Fibroblast of mammary gland (primary cell): ENCODE measurements at regions not wholly inside any gene's neighbourhood (a gene's known extent, or its start where the extent isn't known, plus 50 kb on each side); places are given as distances from the start of the nearest gene placed in this dataset.

Experiments
- DNase-seq: peaks from one replicate; pipeline ENCODE4 v3.0.0-alpha.2; 2010; ENCODE audit warnings: low read depth
- H3K4me3 ChIP-seq: 2 replicates; pipeline ENCODE4 v1.5.1; 2011; ENCODE audit warnings: low read depth, mild to moderate bottlenecking, low read length, moderate library complexity; ENCODE audit not compliant: control insufficient read depth
- CTCF ChIP-seq: conservative IDR thresholded peaks from 2 replicates; pipeline ENCODE4 v1.5.1; 2011; ENCODE audit warnings: low read depth, low read length, inconsistent platforms; ENCODE audit not compliant: control insufficient read depth, insufficient read depth

GRCh38 chr12:3988519-3989217, 115.5 kb upstream of the PARP11 start:
- no peak overlapping the region for H3K4me3 ChIP-seq
- DNase-seq, result no peak
- TF ChIP-seq CTCF, result no peak

- H3K4me3 ChIP-seq, result no peak overlapping the region
- no peak for DNase-seq
- no peak for TF ChIP-seq CTCF
These were observed 114.4 kb upstream of the PARP11 start for GRCh38 chr12:3987571-3987970.

- no peak overlapping the region for H3K4me3 ChIP-seq
- DNase-seq, result no peak
- TF ChIP-seq CTCF, result no peak
These were observed 107.5 kb upstream of the PARP11 start for GRCh38 chr12:3980504-3981272.

DNA sequence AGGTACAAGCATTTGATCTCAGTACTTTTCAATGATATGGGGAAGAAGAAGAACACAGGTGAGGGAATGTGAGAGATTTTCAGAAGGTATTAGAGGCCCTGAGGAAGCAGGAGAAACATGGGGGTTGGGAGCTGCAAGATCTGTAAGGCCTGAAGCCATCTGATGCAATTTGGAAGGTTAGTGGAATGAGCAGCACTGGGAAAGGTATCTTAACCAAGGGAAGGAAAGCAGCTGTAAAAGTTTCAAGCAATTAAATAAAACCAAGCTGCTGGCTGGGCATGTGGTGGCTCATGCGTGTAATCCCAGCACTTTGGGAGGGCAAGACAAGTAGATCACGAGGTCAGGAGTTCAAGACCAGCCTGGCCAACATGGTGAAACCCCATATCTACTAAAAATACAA, 104.4 kb upstream of the PARP11 start:
- H3K4me3 ChIP-seq, result no peak overlapping the region
- no peak for TF ChIP-seq CTCF
- no peak for DNase-seq

DNA sequence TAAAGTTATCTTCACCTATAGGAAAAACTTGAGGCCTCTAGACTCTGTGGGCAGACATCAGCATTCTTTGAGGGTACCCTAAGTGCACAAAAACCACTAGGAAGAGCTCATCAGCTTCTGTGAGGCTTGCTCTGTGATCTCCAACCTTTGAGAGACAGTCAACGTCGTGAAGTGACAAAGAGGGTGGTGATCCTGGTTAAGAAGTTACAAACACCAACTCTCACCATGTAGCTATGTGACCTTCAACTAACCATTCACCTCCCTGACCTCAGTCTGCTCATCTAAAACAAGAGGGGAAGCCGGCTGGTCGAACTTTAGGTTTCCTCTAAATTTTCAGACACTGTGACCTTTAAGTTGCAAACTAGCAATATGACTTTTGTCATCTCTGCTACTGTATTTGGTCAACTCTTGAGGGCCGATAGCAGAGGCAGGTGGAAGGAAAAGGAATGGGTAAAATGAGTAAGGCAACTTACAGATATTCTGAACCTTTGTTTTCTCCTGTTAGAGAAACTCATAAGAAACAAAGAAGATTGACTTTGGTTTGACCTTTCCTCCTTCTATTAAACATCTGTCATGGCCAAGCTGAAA, 103.2 kb upstream of the PARP11 start:
- no peak for TF ChIP-seq CTCF
- H3K4me3 ChIP-seq, result no peak overlapping the region
- no peak for DNase-seq

DNA sequence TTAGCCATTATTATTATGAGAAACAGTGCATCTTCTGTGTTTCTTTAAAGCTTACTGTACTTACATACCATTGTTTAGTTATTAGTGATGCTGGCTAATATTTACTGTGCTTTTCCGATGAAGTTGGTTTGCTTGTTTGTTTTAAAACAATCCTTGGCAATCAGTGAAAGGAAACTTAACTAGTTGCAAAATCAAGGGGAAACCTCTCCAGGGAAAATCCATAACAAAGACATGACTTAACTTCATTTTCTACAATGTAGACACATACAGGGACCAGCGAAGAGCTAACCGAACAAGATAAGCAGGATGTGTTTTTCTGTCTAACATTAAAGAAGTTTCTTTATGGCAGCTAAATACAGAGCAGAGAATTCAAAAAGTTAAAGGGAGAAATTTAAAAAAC, 102.5 kb upstream of the PARP11 start:
- DNase-seq, result no peak
- TF ChIP-seq CTCF, result no peak
- H3K4me3 ChIP-seq, result no peak overlapping the region
